Lower leg skin (tissue), 4 donors: ENCODE measurements at regions not wholly inside any gene's neighbourhood (a gene's known extent, or its start where the extent isn't known, plus 50 kb on each side); places are given as distances from the start of the nearest gene placed in this dataset.

Source experiments
- DNase-seq, 2 donors: peaks; one replicate each; pipeline ENCODE4 v3.0.0-alpha.2; 2019; ENCODE audit warnings: low spot score in 2 of 2
- H3K4me3 ChIP-seq: fragments of 200-600 bp; sonication (generic); 2 replicates; pipeline ENCODE4 v1.5.1; 2017; ENCODE audit warnings: mild to moderate bottlenecking, low read depth; ENCODE audit not compliant: poor library complexity, severe bottlenecking
- CTCF ChIP-seq, 3 donors: fragments of 450-650 bp; IDR thresholded peaks; one replicate each; pipeline ENCODE4 v1.5.1; 2016; ENCODE audit warnings: antibody characterized with exemption in 3 of 3, mild to moderate bottlenecking in 3 of 3, moderate library complexity in 2 of 3
- POLR2A ChIP-seq, 2 donors: fragments of 450-650 bp; IDR thresholded peaks; one replicate each; pipeline ENCODE4 v1.6.1; 2016 to 2017; ENCODE audit warnings: antibody characterized with exemption in 2 of 2, mild to moderate bottlenecking in 1 of 2, moderate library complexity in 1 of 2
- WGBS, 2 donors: methylation state at CpG; one replicate each; pipeline ENCODE4 v1.1.5; 2018; 5-methylcytosine and 5-hydroxymethylcytosine counted together
- intact Hi-C: fragments of 100-400 bp; cut with DNase I; formaldehyde crosslinking; loops from one replicate; pipeline ENCODE4 v1.15.0; 2023; ENCODE audit warnings: low total_unique reads

GRCh38 chr13:89584058-89584620, 1763.3 kb upstream of the MIR17HG start:
- intact Hi-C loops: no loop called here
- TF ChIP-seq POLR2A (IDR thresholded peaks at IDR 0.05) (no peak), CTCF (IDR thresholded peaks at IDR 0.05) (no peak)
- 41 to 56% methylated on average over 2 of the region's 2 CpGs for WGBS, 2 donors
- H3K4me3 ChIP-seq: no peak overlapping the region
- no peak for DNase-seq

DNA sequence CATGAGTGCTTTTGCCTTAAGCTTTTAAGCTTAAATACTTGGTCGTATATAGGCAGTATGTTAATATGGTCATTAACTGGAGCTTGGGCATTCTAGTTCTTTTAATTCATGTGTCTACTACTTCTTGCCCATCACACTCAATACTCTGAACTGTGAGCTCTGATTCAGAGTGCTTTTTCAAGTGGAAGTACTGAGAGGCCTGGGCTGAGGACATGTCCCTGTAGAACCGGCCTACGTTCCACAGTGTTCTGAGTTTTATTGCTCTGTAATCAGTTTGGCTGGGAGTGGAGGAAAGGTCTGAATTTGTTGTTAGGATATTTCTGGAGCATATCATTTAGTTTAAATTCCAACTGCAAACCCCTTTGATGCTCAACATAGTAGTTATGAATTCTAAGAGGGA, 1744.8 kb upstream of the MIR17HG start:
- 81 to 89% methylated on average over 3 of the region's 3 CpGs for WGBS, 2 donors
- DNase-seq: no peak
- no peak overlapping the region for H3K4me3 ChIP-seq
- TF ChIP-seq CTCF (IDR thresholded peaks at IDR 0.05) (no peak), POLR2A (IDR thresholded peaks at IDR 0.05) (no peak)
- intact Hi-C loops: no loop called here

GRCh38 chr13:89603187-89603586, 1744.3 kb upstream of the MIR17HG start:
- DNase-seq: no peak
- 78 to 90% methylated on average over 1 of the region's 1 CpG for WGBS, 2 donors
- TF ChIP-seq POLR2A (IDR thresholded peaks at IDR 0.05) (no peak), CTCF (IDR thresholded peaks at IDR 0.05) (no peak)
- intact Hi-C loops: no loop called here
- no peak overlapping the region for H3K4me3 ChIP-seq

DNA sequence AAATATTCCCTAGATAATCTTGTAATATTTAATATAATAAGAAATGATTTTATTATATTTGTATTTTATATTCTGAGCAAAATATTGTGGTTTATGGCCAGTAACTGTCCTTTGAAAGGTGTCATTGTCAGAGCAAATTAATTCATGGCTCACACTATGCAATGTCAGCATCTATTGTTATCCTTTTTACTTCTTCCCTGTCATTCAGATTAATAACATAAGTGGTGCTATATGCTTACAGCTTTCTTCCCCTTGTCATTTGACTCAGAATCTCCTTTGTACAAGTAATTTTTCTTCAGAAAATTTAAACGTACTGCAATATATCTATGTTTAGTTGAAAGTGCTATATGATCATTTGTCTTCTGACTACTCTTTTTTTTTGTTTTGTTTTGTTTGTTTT, 1738.2 kb upstream of the MIR17HG start:
- intact Hi-C loops: no loop called here
- TF ChIP-seq POLR2A (IDR thresholded peaks at IDR 0.05) (no peak), CTCF (IDR thresholded peaks at IDR 0.05) (no peak)
- H3K4me3 ChIP-seq: no peak overlapping the region
- 71 to 85% methylated on average over 1 of the region's 1 CpG for WGBS, 2 donors
- no peak for DNase-seq

GRCh38 chr13:89610331-89610730, 1737.2 kb upstream of the MIR17HG start:
- H3K4me3 ChIP-seq: no peak overlapping the region
- DNase-seq: no peak
- TF ChIP-seq CTCF (IDR thresholded peaks at IDR 0.05) (no peak), POLR2A (IDR thresholded peaks at IDR 0.05) (no peak)
- intact Hi-C loops: no loop called here
- 55 to 59% methylated on average over 2 of the region's 2 CpGs for WGBS, 2 donors

- intact Hi-C loops: no loop called here
- no peak for DNase-seq
- H3K4me3 ChIP-seq: no peak overlapping the region
- WGBS, 2 donors: 87 to 92% methylated on average over 1 of the region's 1 CpG
- no peak for TF ChIP-seq CTCF (IDR thresholded peaks at IDR 0.05)
- TF ChIP-seq POLR2A (IDR thresholded peaks at IDR 0.05): no peak
Measured at GRCh38 chr13:89610881-89611280, 1736.6 kb upstream of the MIR17HG start.
